A673 (cell line): ENCODE measurements at regions not wholly inside any gene's neighbourhood (a gene's known extent, or its start where the extent isn't known, plus 50 kb on each side); places are given as distances from the start of the nearest gene placed in this dataset.

Source experiments
- CTCF ChIP-seq: fragments of 300-800, 200-600 bp; sonication (generic); conservative IDR thresholded peaks from 2 replicates; pipeline ENCODE4 v1.5.1; 2017; ENCODE audit warnings: low read depth, mild to moderate bottlenecking, antibody characterized with exemption, low read length, moderate library complexity, mixed read lengths
- EZH2 ChIP-seq: fragments of 200-600 bp; sonication (generic); IDR thresholded peaks from 2 replicates; pipeline ENCODE4 v1.6.1; 2017; ENCODE audit warnings: borderline replicate concordance, low read depth, mild to moderate bottlenecking, mixed read lengths, antibody characterized with exemption, low read length; ENCODE audit not compliant: poor library complexity, severe bottlenecking

- TF ChIP-seq CTCF (no peak), EZH2 (no peak)
Observed at GRCh38 chr4:104344342-104344980, 150.2 kb downstream of the CXXC4 start.
